ENCODE measurements at regions not wholly inside any gene's neighbourhood (a gene's known extent, or its start where the extent isn't known, plus 50 kb on each side); places are given as distances from the start of the nearest gene placed in this dataset.

- H3K4me3 Mint-ChIP-seq (ENCODE audit: unreplicated experiment): no peak overlapping the region
- no peak for TF ChIP-seq CTCF (IDR thresholded peaks at IDR 0.05)
- no peak overlapping the region for H3K27ac Mint-ChIP-seq (ENCODE audit: unreplicated experiment)
- H3K27me3 Mint-ChIP-seq (ENCODE audit: low read depth): no peaks in the 10 kb centered on the region
- no peak for DNase-seq (ENCODE audit: low spot score)
- H3K36me3 Mint-ChIP-seq (ENCODE audit: low read depth): no peaks in the 10 kb centered on the region
- no peaks in the 10 kb centered on the region for H3K4me1 Mint-ChIP-seq (ENCODE audit: low read depth)
- H3K9me3 Mint-ChIP-seq (ENCODE audit: low read depth): no peaks in the 10 kb centered on the region
Observed at GRCh38 chr6:40809627-40810026, 222.5 kb upstream of the LRFN2 start.

GRCh38 chr6:40807484-40807883 lies 220.3 kb upstream of the LRFN2 start:
- H3K9me3 Mint-ChIP-seq (ENCODE audit: low read depth): no peaks in the 10 kb centered on the region
- TF ChIP-seq CTCF (IDR thresholded peaks at IDR 0.05): no peak
- no peaks in the 10 kb centered on the region for H3K4me1 Mint-ChIP-seq (ENCODE audit: low read depth)
- H3K27ac Mint-ChIP-seq (ENCODE audit: unreplicated experiment): no peak overlapping the region
- H3K4me3 Mint-ChIP-seq (ENCODE audit: unreplicated experiment): no peak overlapping the region
- H3K27me3 Mint-ChIP-seq (ENCODE audit: low read depth): no peaks in the 10 kb centered on the region
- no peak for DNase-seq (ENCODE audit: low spot score)
- no peaks in the 10 kb centered on the region for H3K36me3 Mint-ChIP-seq (ENCODE audit: low read depth)

- H3K27ac Mint-ChIP-seq (ENCODE audit: unreplicated experiment): no peak overlapping the region
- H3K36me3 Mint-ChIP-seq (ENCODE audit: low read depth): no peaks in the 10 kb centered on the region
- no peak overlapping the region for H3K4me3 Mint-ChIP-seq (ENCODE audit: unreplicated experiment)
- no peak for DNase-seq (ENCODE audit: low spot score)
- no peak for TF ChIP-seq CTCF (IDR thresholded peaks at IDR 0.05)
- H3K4me1 Mint-ChIP-seq (ENCODE audit: low read depth): no peaks in the 10 kb centered on the region
- no peaks in the 10 kb centered on the region for H3K27me3 Mint-ChIP-seq (ENCODE audit: low read depth)
- H3K9me3 Mint-ChIP-seq (ENCODE audit: low read depth): no peaks in the 10 kb centered on the region
Observed at GRCh38 chr6:40806256-40806864, 219.2 kb upstream of the LRFN2 start.

GRCh38 chr6:40805336-40805735 lies 218.2 kb upstream of the LRFN2 start:
- Mint-ChIP-seq H3K36me3 (ENCODE audit: low read depth) (no peaks in the 10 kb centered on the region), H3K27ac (ENCODE audit: unreplicated experiment) (no peak overlapping the region), H3K27me3 (ENCODE audit: low read depth) (no peaks in the 10 kb centered on the region), H3K9me3 (ENCODE audit: low read depth) (no peaks in the 10 kb centered on the region), H3K4me1 (ENCODE audit: low read depth) (no peaks in the 10 kb centered on the region), H3K4me3 (ENCODE audit: unreplicated experiment) (no peak overlapping the region)
- DNase-seq (ENCODE audit: low spot score): no peak
- TF ChIP-seq CTCF (IDR thresholded peaks at IDR 0.05): peak; percentile 5

GRCh38 chr6:40804905-40805304 lies 217.7 kb upstream of the LRFN2 start:
- Mint-ChIP-seq H3K9me3 (ENCODE audit: low read depth) (no peaks in the 10 kb centered on the region), H3K4me1 (ENCODE audit: low read depth) (no peaks in the 10 kb centered on the region), H3K36me3 (ENCODE audit: low read depth) (no peaks in the 10 kb centered on the region), H3K4me3 (ENCODE audit: unreplicated experiment) (no peak overlapping the region), H3K27me3 (ENCODE audit: low read depth) (peaks cover 1% of the 10 kb centered on the region), H3K27ac (ENCODE audit: unreplicated experiment) (no peak overlapping the region)
- no peak for DNase-seq (ENCODE audit: low spot score)
- TF ChIP-seq CTCF (IDR thresholded peaks at IDR 0.05): peak; percentile 70

All from chondrocyte (in vitro differentiated cells).